SK-N-SH (cell line): ENCODE measurements at regions not wholly inside any gene's neighbourhood (a gene's known extent, or its start where the extent isn't known, plus 50 kb on each side); places are given as distances from the start of the nearest gene placed in this dataset.

Source experiments
- CTCF ChIA-PET: fragments of 300-600, 350-600 bp; formaldehyde crosslinking; extraction: SDS; loops from one replicate; lab custom pipeline; 2021; lab: Yijun Ruan, JAX
- POLR2A ChIA-PET: fragments of 350-600 bp; sonication (Branson Sonifier 250); formaldehyde crosslinking; extraction: SDS; loops from one replicate; lab custom pipeline; 2020; ENCODE audit warnings: antibody characterized with exemption, inconsistent platforms; lab: Yijun Ruan, JAX
- DNase-seq: peaks from one replicate; pipeline ENCODE4 v3.0.0; 2012
- H2AFZ ChIP-seq: fragments of 200-600 bp; sonication (generic); 2 replicates; pipeline ENCODE4 v1.8.1; 2016; ENCODE audit warnings: antibody characterized with exemption, mild to moderate bottlenecking, low read depth
- H3F3A ChIP-seq: fragments of 200-600 bp; sonication (generic); replicated peaks from 2 replicates; pipeline ENCODE3; 2016; ENCODE audit warnings: antibody characterized with exemption, mild to moderate bottlenecking; ENCODE audit not compliant: insufficient read depth
- H3K27ac ChIP-seq, 2 experiments: fragments of 200-500 bp in 1 of 2; fragments of 200-600 bp in 1 of 2; sonication (Bioruptor generic) in 1 of 2; sonication (generic), shearing (Covaris generic) in 1 of 2; 2 replicates each; pipeline versions ENCODE4 v1.5.1 to v1.6.1; 2014 to 2016; ENCODE audit warnings: low read depth in 2 of 2, inconsistent platforms in 1 of 2, low read length in 1 of 2, mild to moderate bottlenecking in 1 of 2, mixed read lengths in 1 of 2
- H3K27me3 ChIP-seq: fragments of 200-600 bp; sonication (generic), shearing (Covaris generic); 2 replicates; pipeline ENCODE4 v1.6.1; 2016; ENCODE audit warnings: mixed run types; ENCODE audit not compliant: insufficient read depth
- H3K36me3 ChIP-seq, 2 experiments: fragments of 200-500 bp in 1 of 2; fragments of 200-600 bp in 1 of 2; sonication (Bioruptor generic) in 1 of 2; sonication (generic) in 1 of 2; replicated peaks in 1 of 2; 2 replicates each; pipeline versions ENCODE3 to v1.5.1; 2014 to 2016; ENCODE audit warnings: low read length in 1 of 2, mild to moderate bottlenecking in 1 of 2; ENCODE audit not compliant: insufficient read depth in 2 of 2, control insufficient read depth in 1 of 2
- H3K4me1 ChIP-seq, 2 experiments: fragments of 200-500 bp in 1 of 2; fragments of 200-600 bp in 1 of 2; sonication (Bioruptor generic) in 1 of 2; sonication (generic), shearing (Covaris generic) in 1 of 2; 2 replicates each; pipeline versions ENCODE4 v1.5.1 to v1.6.1; 2014 to 2016; ENCODE audit warnings: low read depth in 1 of 2, low read length in 1 of 2, mixed run types in 1 of 2; ENCODE audit not compliant: insufficient read depth in 2 of 2, control insufficient read depth in 1 of 2
- H3K4me2 ChIP-seq: fragments of 200-600 bp; sonication (generic), shearing (Covaris generic); 2 replicates; pipeline ENCODE4 v1.6.1; 2017; ENCODE audit warnings: mixed run types
- H3K4me3 ChIP-seq, 2 experiments: fragments of 200-500 bp in 1 of 2; fragments of 200-600 bp in 1 of 2; sonication (Bioruptor generic) in 1 of 2; sonication (generic), shearing (Covaris generic) in 1 of 2; 2 replicates each; pipeline versions ENCODE4 v1.5.1 to v1.8.1; 2014 to 2016; ENCODE audit warnings: low read depth in 2 of 2, inconsistent platforms in 1 of 2, low read length in 1 of 2, mild to moderate bottlenecking in 1 of 2, mixed read lengths in 1 of 2, moderate library complexity in 1 of 2
- H3K79me2 ChIP-seq: fragments of 200-600 bp; sonication (generic); 2 replicates; pipeline ENCODE4 v1.8.1; 2017; ENCODE audit warnings: mild to moderate bottlenecking; ENCODE audit not compliant: insufficient read depth
- H3K9ac ChIP-seq: fragments of 200-600 bp; sonication (generic); 2 replicates; pipeline ENCODE4 v1.6.1; 2017; ENCODE audit warnings: mixed run types
- H3K9me2 ChIP-seq: fragments of 200-600 bp; sonication (generic); 2 replicates; pipeline ENCODE4 v1.6.1; 2017; ENCODE audit warnings: mixed run types
- H3K9me3 ChIP-seq: fragments of 200-600 bp; sonication (generic); 2 replicates; pipeline ENCODE4 v1.6.1; 2017; ENCODE audit warnings: mixed run types, mild to moderate bottlenecking, moderate library complexity
- H4K20me1 ChIP-seq: fragments of 200-600 bp; sonication (generic); 2 replicates; pipeline ENCODE4 v1.6.1; 2017; ENCODE audit warnings: mild to moderate bottlenecking, mixed run types; ENCODE audit not compliant: insufficient read depth
- CHD2 ChIP-seq: fragments of 150-350 bp; IDR thresholded peaks from 2 replicates; pipeline ENCODE4 v1.6.1; 2018; ENCODE audit warnings: low read length; ENCODE audit not compliant: partially characterized antibody
- EP300 ChIP-seq, 2 experiments: IDR thresholded peaks; 2 replicates each; pipeline versions ENCODE4 v1.4.0 to v1.6.1; 2012; ENCODE audit warnings: borderline replicate concordance in 1 of 2, low read depth in 1 of 2, low read length in 1 of 2
- FOSL2 ChIP-seq: IDR thresholded peaks from 2 replicates; pipeline ENCODE4 v1.4.0; 2012; ENCODE audit warnings: low read depth, mild to moderate bottlenecking, moderate library complexity, borderline replicate concordance
- MAX ChIP-seq: IDR thresholded peaks from 2 replicates; pipeline ENCODE4 v1.4.0; 2012; ENCODE audit warnings: low read depth
- MEF2A ChIP-seq: IDR thresholded peaks from 2 replicates; pipeline ENCODE4 v1.4.0; 2012; ENCODE audit warnings: low read depth, borderline replicate concordance
- MXI1 ChIP-seq: IDR thresholded peaks from 2 replicates; pipeline ENCODE4 v1.6.1; 2012; ENCODE audit warnings: mild to moderate bottlenecking, low read depth, low read length, improper control_type of control experiment
- NFIC ChIP-seq: IDR thresholded peaks from 2 replicates; pipeline ENCODE4 v1.4.0; 2012; ENCODE audit warnings: borderline replicate concordance
- NRF1 ChIP-seq: IDR thresholded peaks from 2 replicates; pipeline ENCODE4 v1.6.1; 2012; ENCODE audit warnings: low read depth, mild to moderate bottlenecking, low read length
- POLR2AphosphoS5 ChIP-seq: IDR thresholded peaks from 2 replicates; pipeline ENCODE4 v1.6.1; 2012; ENCODE audit warnings: low read depth, low read length
- RCOR1 ChIP-seq: fragments of 150-350 bp; IDR thresholded peaks from 2 replicates; pipeline ENCODE4 v1.6.1; 2017; ENCODE audit warnings: antibody characterized with exemption, low read length
- REST ChIP-seq: IDR thresholded peaks from 2 replicates; pipeline ENCODE4 v1.6.1; 2012; ENCODE audit warnings: mild to moderate bottlenecking, low read depth, low read length, moderate library complexity
- WGBS: methylation state at CpG from one replicate; pipeline ENCODE4 v1.1.6; 2017; ENCODE audit warnings: low lambda C conversion rate; 5-methylcytosine and 5-hydroxymethylcytosine counted together
- TF ChIP-seq, protein P1 (sequence below): fragments of 150-350 bp; IDR thresholded peaks from 2 replicates; pipeline ENCODE4 v1.6.1; 2017; ENCODE audit warnings: antibody characterized with exemption, low read length, low read depth, borderline replicate concordance
- TF ChIP-seq, protein P2 (sequence below): fragments of 200-600 bp; sonication (generic); IDR thresholded peaks from 2 replicates; pipeline ENCODE4 v1.6.1; 2017; ENCODE audit warnings: antibody characterized with exemption, mild to moderate bottlenecking, moderate library complexity

DNA sequence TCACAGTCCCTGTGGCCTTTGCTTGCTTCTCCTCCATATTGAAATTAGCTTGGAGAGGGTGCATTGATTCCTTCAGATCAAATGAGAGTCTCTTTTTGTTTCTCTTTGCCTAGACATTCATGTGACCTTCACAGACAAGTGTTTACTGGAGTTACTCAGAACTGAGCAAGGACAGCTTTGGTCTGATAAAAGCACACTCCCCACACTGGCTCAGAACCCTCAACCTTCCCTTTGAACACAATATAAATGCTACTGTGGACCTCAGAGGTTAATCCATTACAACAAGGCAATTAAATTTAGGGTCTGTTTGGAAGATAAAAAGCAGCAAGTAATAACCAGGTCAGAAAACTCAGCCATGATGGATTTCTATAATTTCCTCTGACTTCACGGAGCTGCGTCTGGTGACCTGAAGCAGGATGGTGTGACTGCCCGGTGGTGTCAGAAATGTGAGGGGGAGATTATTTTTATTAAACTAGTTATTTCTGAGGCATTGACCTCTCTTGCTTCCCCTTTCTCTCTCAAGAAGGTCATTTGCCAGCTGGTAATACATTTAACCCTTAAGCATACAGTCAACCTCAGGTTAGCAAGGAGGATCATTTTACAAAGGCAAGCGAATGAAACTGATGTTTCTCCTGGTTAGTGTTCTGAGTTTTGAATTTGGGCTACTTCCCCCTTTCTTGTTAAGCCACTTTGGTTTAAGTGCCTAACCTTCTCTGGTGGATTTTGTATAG lies 208.2 kb downstream of the CLIC5 start:
- DNase-seq: no peak
- no peaks in the 10 kb centered on the region; the same call in 1 of the 2 replicates for H3K27me3 ChIP-seq
- CTCF ChIA-PET: no interaction called here
- no peak overlapping the region for H3K4me2 ChIP-seq
- no peak overlapping the region for H3K9ac ChIP-seq
- TF ChIP-seq, protein P1, sequence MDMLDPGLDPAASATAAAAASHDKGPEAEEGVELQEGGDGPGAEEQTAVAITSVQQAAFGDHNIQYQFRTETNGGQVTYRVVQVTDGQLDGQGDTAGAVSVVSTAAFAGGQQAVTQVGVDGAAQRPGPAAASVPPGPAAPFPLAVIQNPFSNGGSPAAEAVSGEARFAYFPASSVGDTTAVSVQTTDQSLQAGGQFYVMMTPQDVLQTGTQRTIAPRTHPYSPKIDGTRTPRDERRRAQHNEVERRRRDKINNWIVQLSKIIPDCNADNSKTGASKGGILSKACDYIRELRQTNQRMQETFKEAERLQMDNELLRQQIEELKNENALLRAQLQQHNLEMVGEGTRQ: no peak
- TF ChIP-seq MAX (no peak), CHD2 (no peak), REST (no peak), FOSL2 (no peak), MEF2A (no peak), EP300 (IDR thresholded peaks at IDR 0.05; ENCODE audit: borderline replicate concordance in 1 of 2, low read depth in 1 of 2, low read length in 1 of 2) (no peak), NRF1 (no peak), RCOR1 (no peak), POLR2AphosphoS5 (no peak), NFIC (no peak), MXI1 (no peak)
- TF ChIP-seq, protein P2, sequence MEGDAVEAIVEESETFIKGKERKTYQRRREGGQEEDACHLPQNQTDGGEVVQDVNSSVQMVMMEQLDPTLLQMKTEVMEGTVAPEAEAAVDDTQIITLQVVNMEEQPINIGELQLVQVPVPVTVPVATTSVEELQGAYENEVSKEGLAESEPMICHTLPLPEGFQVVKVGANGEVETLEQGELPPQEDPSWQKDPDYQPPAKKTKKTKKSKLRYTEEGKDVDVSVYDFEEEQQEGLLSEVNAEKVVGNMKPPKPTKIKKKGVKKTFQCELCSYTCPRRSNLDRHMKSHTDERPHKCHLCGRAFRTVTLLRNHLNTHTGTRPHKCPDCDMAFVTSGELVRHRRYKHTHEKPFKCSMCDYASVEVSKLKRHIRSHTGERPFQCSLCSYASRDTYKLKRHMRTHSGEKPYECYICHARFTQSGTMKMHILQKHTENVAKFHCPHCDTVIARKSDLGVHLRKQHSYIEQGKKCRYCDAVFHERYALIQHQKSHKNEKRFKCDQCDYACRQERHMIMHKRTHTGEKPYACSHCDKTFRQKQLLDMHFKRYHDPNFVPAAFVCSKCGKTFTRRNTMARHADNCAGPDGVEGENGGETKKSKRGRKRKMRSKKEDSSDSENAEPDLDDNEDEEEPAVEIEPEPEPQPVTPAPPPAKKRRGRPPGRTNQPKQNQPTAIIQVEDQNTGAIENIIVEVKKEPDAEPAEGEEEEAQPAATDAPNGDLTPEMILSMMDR: no peak
- no peaks in the 10 kb centered on the region for H3F3A ChIP-seq
- H3K4me1 ChIP-seq: no peaks in the 10 kb centered on the region
- POLR2A ChIA-PET: no interaction called here
- no peak overlapping the region for H2AFZ ChIP-seq
- no peaks in the 10 kb centered on the region for H4K20me1 ChIP-seq
- no peak overlapping the region for H3K27ac ChIP-seq
- no peaks in the 10 kb centered on the region for H3K79me2 ChIP-seq
- H3K4me3 ChIP-seq: no peak overlapping the region
- H3K9me2 ChIP-seq: no peaks in the 10 kb centered on the region
- WGBS: 25% methylated on average over 4 of the region's 4 CpGs
- no peaks in the 10 kb centered on the region for H3K9me3 ChIP-seq
- H3K36me3 ChIP-seq: no peaks in the 10 kb centered on the region
